ENCODE measurements at regions not wholly inside any gene's neighbourhood (a gene's known extent, or its start where the extent isn't known, plus 50 kb on each side); places are given as distances from the start of the nearest gene placed in this dataset.
"Not testable (repeated sequence)": the region's sequence is repeated elsewhere in the genome, so short reads cannot be mapped to it uniquely, and the experiment has no call there.

GRCh38 chr16:21532996-21533395 is 66.4 kb upstream of the METTL9 start:
- H3K79me2 ChIP-seq (ENCODE audit: control insufficient read depth, insufficient read depth, low read length); H3K27me3 ChIP-seq (ENCODE audit: control insufficient read depth in 2 of 2, insufficient read depth in 2 of 2, low read length in 2 of 2); POLR2A ChIA-PET; H3K36me3 ChIP-seq (ENCODE audit: control insufficient read depth, insufficient read depth, low read length); BruUV-seq (replicated peaks); H2AFZ ChIP-seq (ENCODE audit: low read depth, low read length); H3K4me2 ChIP-seq (ENCODE audit: insufficient read depth, low read length); H3K9me1 ChIP-seq (ENCODE audit: control insufficient read depth, insufficient read depth, low read length); in situ Hi-C loops (cut with MboI); H3K4me3 ChIP-seq; intact Hi-C loops (cut with micrococcal nuclease); FAIRE-seq; H3K4me1 ChIP-seq (replicated peaks in 1 of 2; ENCODE audit: control insufficient read depth in 2 of 2, insufficient read depth in 2 of 2, low read length in 2 of 2); CTCF ChIA-PET (ENCODE audit: low intra/inter-chr PET ratio); H3K27ac ChIP-seq (ENCODE audit: extremely low read depth, low read depth, low read length); H3K9me3 ChIP-seq (replicated peaks; ENCODE audit: control insufficient read depth, insufficient read depth, low read depth, low read length); DNase-seq (ENCODE audit: extremely low read depth in 1 of 4, low spot score in 3 of 4); H4K20me1 ChIP-seq (replicated peaks; ENCODE audit: control insufficient read depth, insufficient read depth, low read length); ATAC-seq; H3K9ac ChIP-seq (ENCODE audit: insufficient read depth in 1 of 2, low read depth in 2 of 2, low read length in 2 of 2): not testable (repeated sequence)
- WGBS (ENCODE audit: insufficient coverage, low coverage, missing lambda C conversion rate): 83% methylated on average over 7 of the region's 7 CpGs

DNA sequence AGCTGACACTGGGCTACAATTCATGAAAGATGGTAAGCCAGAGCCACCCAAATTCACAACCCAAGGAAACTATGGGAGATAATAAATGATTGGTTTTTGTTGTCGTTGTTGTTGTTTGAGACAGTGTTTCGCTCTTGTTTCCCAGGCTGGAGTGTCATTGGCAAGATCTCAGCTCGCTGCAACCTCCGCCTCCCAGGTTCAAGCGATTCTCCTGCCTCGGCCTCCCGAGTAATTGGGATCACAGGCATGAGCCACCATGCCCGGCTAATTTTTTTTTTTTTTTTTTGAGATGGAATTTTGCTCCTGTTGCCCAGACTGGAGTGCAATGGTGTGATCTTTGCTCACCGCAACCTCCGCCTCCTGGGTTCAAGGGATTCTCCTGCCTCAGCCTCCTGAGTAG is 65.9 kb upstream of the METTL9 start:
- H3K4me1 ChIP-seq (replicated peaks in 1 of 2; ENCODE audit: control insufficient read depth in 2 of 2, insufficient read depth in 2 of 2, low read length in 2 of 2); FAIRE-seq; H4K20me1 ChIP-seq (replicated peaks; ENCODE audit: control insufficient read depth, insufficient read depth, low read length); H3K36me3 ChIP-seq (ENCODE audit: control insufficient read depth, insufficient read depth, low read length); H3K9ac ChIP-seq (ENCODE audit: insufficient read depth in 1 of 2, low read depth in 2 of 2, low read length in 2 of 2); intact Hi-C loops (cut with micrococcal nuclease); H3K4me2 ChIP-seq (ENCODE audit: insufficient read depth, low read length); CTCF ChIA-PET (ENCODE audit: low intra/inter-chr PET ratio); in situ Hi-C loops (cut with MboI); H3K9me1 ChIP-seq (ENCODE audit: control insufficient read depth, insufficient read depth, low read length); H3K4me3 ChIP-seq; DNase-seq (ENCODE audit: extremely low read depth in 1 of 4, low spot score in 3 of 4); H3K27me3 ChIP-seq (ENCODE audit: control insufficient read depth in 2 of 2, insufficient read depth in 2 of 2, low read length in 2 of 2); H3K79me2 ChIP-seq (ENCODE audit: control insufficient read depth, insufficient read depth, low read length); H3K9me3 ChIP-seq (replicated peaks; ENCODE audit: control insufficient read depth, insufficient read depth, low read depth, low read length); H3K27ac ChIP-seq (ENCODE audit: extremely low read depth, low read depth, low read length); ATAC-seq; POLR2A ChIA-PET; H2AFZ ChIP-seq (ENCODE audit: low read depth, low read length); BruUV-seq (replicated peaks): not testable (repeated sequence)
- 95% methylated on average over 8 of the region's 10 CpGs for WGBS (ENCODE audit: insufficient coverage, low coverage, missing lambda C conversion rate)
